ENCODE measurements at regions not wholly inside any gene's neighbourhood (a gene's known extent, or its start where the extent isn't known, plus 50 kb on each side); places are given as distances from the start of the nearest gene placed in this dataset.

- H3K27me3 Mint-ChIP-seq: peaks cover 2% of the 10 kb centered on the region
- no peak overlapping the region for H3K4me3 Mint-ChIP-seq
- no peaks in the 10 kb centered on the region for H3K9me3 Mint-ChIP-seq
- no peaks in the 10 kb centered on the region for H3K36me3 Mint-ChIP-seq
- no peaks in the 10 kb centered on the region for H3K4me1 Mint-ChIP-seq
- no peak overlapping the region for H3K27ac Mint-ChIP-seq
Observed at GRCh38 chr2:152827944-152828343, 109.5 kb downstream of the ARL6IP6 start.

- no peaks in the 10 kb centered on the region for H3K4me1 Mint-ChIP-seq
- no peak overlapping the region for H3K27ac Mint-ChIP-seq
- no peaks in the 10 kb centered on the region for H3K9me3 Mint-ChIP-seq
- peaks cover 2% of the 10 kb centered on the region for H3K27me3 Mint-ChIP-seq
- no peak overlapping the region for H3K4me3 Mint-ChIP-seq
- no peaks in the 10 kb centered on the region for H3K36me3 Mint-ChIP-seq
Observed at GRCh38 chr2:152826581-152827279, 108.3 kb downstream of the ARL6IP6 start.

GRCh38 chr2:152825834-152826233 lies 107.4 kb downstream of the ARL6IP6 start:
- H3K9me3 Mint-ChIP-seq: no peaks in the 10 kb centered on the region
- H3K4me1 Mint-ChIP-seq: no peaks in the 10 kb centered on the region
- no peak overlapping the region for H3K4me3 Mint-ChIP-seq
- no peaks in the 10 kb centered on the region for H3K36me3 Mint-ChIP-seq
- H3K27me3 Mint-ChIP-seq: peaks cover 2% of the 10 kb centered on the region
- no peak overlapping the region for H3K27ac Mint-ChIP-seq

DNA sequence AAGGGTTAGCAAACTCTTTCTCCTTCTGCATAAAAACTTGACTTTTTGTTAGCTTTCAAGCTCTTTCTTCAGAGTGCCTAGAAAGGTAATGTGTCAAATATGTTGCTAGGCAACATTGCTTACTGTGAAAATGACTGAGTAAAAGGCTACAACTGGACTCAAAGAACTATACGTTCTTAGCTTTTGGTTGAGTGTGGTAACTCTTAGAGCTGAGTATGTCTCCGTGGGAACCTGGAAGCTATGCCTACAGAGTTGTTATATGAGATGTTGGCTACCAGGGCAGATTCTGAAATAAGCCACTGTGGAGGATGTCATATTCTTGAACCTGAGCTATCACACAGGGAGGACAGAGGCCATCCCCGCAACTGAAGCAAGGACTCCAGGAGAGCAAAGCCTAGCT lies 105.5 kb downstream of the ARL6IP6 start:
- Mint-ChIP-seq H3K4me3 (no peak overlapping the region), H3K9me3 (no peaks in the 10 kb centered on the region), H3K36me3 (no peaks in the 10 kb centered on the region), H3K27ac (no peak overlapping the region), H3K4me1 (no peaks in the 10 kb centered on the region), H3K27me3 (peaks cover 2% of the 10 kb centered on the region)

- no peaks in the 10 kb centered on the region for H3K4me1 Mint-ChIP-seq
- H3K9me3 Mint-ChIP-seq: no peaks in the 10 kb centered on the region
- no peak overlapping the region for H3K27ac Mint-ChIP-seq
- H3K4me3 Mint-ChIP-seq: no peak overlapping the region
- peaks cover 2% of the 10 kb centered on the region for H3K27me3 Mint-ChIP-seq
- H3K36me3 Mint-ChIP-seq: no peaks in the 10 kb centered on the region
Observed at GRCh38 chr2:152822676-152823075, 104.3 kb downstream of the ARL6IP6 start.

GRCh38 chr2:152820048-152820447 lies 101.6 kb downstream of the ARL6IP6 start:
- H3K36me3 Mint-ChIP-seq: no peaks in the 10 kb centered on the region
- H3K4me1 Mint-ChIP-seq: no peaks in the 10 kb centered on the region
- no peaks in the 10 kb centered on the region for H3K9me3 Mint-ChIP-seq
- H3K27ac Mint-ChIP-seq: no peak overlapping the region
- peaks cover 7% of the 10 kb centered on the region for H3K27me3 Mint-ChIP-seq
- H3K4me3 Mint-ChIP-seq: no peak overlapping the region

- peaks cover 7% of the 10 kb centered on the region for H3K27me3 Mint-ChIP-seq
- H3K4me3 Mint-ChIP-seq: no peak overlapping the region
- H3K27ac Mint-ChIP-seq: no peak overlapping the region
- H3K9me3 Mint-ChIP-seq: peaks cover 5 to 12% (median 10%) of the 10 kb centered on the region in 3 donors
- no peaks in the 10 kb centered on the region for H3K36me3 Mint-ChIP-seq
- no peaks in the 10 kb centered on the region for H3K4me1 Mint-ChIP-seq
Observed at GRCh38 chr2:152815634-152816257, 97.3 kb downstream of the ARL6IP6 start.

DNA sequence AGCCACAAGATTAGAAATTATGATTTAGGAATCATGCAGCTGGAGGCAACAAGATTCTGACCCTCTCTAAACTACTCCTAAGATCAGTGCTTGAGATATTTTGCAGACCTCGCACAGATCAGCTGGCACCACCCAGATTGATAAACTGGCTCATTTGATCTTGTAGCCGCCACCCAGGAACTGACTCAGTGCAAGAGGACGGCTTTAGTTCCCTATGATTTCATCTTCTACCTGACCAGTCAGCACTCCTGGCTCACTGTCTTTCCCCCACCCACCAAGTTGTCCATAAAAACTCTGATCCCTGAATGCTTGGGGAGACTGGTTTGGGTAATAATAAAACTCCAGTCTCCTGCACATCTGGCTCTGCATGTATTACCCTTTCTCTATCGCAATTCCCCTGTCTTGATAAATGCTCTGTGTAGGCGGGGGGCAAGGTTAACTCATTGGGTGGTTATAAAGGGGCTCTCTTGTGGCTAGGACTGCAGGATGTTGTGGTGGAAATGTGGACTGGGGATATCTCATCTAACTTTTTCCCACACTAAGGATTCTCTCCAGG lies 96.1 kb downstream of the ARL6IP6 start:
- Mint-ChIP-seq H3K27ac (no peak overlapping the region), H3K9me3 (peaks cover 7 to 12% (median 10%) of the 10 kb centered on the region in 3 donors), H3K4me3 (no peak overlapping the region), H3K4me1 (no peaks in the 10 kb centered on the region), H3K36me3 (no peaks in the 10 kb centered on the region), H3K27me3 (peaks cover 7% of the 10 kb centered on the region)

DNA sequence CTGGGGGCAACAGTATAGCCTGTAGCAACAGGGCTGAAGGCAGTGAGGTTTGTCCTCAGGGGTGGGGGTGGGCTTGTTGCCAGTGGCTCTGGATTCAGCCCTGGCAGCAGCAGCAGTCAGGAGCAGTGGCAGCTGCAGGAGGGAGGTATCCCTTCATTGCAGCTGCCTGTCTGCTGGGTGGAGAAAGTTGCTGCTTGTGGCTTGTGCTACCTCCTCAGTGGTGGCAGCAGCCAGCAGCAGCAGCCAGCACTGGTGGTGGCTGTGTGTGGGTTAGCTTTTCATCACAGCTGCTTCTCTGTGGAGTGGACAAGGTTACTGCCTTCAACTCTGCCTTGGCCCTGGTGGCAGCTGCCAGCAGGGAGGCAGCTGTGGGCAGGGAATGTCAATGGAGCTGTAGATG lies 94.9 kb downstream of the ARL6IP6 start:
- no peaks in the 10 kb centered on the region for H3K36me3 Mint-ChIP-seq
- no peak overlapping the region for H3K27ac Mint-ChIP-seq
- H3K27me3 Mint-ChIP-seq: peaks cover 7% of the 10 kb centered on the region
- no peak overlapping the region for H3K4me3 Mint-ChIP-seq
- peaks cover 7 to 12% (median 10%) of the 10 kb centered on the region in 3 donors for H3K9me3 Mint-ChIP-seq
- no peaks in the 10 kb centered on the region for H3K4me1 Mint-ChIP-seq
